ENCODE measurements at regions not wholly inside any gene's neighbourhood (a gene's known extent, or its start where the extent isn't known, plus 50 kb on each side); places are given as distances from the start of the nearest gene placed in this dataset.
"Not testable (repeated sequence)": the region's sequence is repeated elsewhere in the genome, so short reads cannot be mapped to it uniquely, and the experiment has no call there.

- no peak for DNase-seq
- intact Hi-C loops (cut with DNase I): no loop called here
Measured at GRCh38 chr20:33908336-33908735, 85.4 kb upstream of the RALY start.

DNA sequence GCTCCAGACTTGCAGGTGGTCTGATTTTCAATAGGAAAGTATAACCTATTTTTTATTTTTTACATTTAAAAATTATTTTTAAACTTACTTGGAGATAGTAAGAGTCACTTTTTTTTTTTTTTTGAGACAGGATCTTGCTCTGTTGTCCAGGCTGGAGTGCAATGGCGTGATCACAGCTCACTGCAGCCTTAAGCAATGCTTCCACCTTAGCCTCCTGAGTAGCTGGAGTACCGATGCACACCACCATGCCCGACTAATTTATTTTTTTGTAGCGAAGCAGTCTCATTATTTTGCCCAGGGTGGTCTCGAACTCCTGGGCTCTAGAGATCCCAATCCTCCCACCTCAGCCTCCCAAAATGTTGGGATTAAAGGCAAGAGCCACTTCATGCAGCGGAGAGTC, 84.8 kb upstream of the RALY start:
- intact Hi-C loops (cut with DNase I): no loop called here
- no peak for DNase-seq

- intact Hi-C loops (cut with DNase I): no loop called here
- DNase-seq: no peak
Measured at GRCh38 chr20:33909331-33909921, 84.3 kb upstream of the RALY start.

- DNase-seq: no peak
- intact Hi-C loops (cut with DNase I): no loop called here
Measured at GRCh38 chr20:33910056-33910455, 83.7 kb upstream of the RALY start.

DNA sequence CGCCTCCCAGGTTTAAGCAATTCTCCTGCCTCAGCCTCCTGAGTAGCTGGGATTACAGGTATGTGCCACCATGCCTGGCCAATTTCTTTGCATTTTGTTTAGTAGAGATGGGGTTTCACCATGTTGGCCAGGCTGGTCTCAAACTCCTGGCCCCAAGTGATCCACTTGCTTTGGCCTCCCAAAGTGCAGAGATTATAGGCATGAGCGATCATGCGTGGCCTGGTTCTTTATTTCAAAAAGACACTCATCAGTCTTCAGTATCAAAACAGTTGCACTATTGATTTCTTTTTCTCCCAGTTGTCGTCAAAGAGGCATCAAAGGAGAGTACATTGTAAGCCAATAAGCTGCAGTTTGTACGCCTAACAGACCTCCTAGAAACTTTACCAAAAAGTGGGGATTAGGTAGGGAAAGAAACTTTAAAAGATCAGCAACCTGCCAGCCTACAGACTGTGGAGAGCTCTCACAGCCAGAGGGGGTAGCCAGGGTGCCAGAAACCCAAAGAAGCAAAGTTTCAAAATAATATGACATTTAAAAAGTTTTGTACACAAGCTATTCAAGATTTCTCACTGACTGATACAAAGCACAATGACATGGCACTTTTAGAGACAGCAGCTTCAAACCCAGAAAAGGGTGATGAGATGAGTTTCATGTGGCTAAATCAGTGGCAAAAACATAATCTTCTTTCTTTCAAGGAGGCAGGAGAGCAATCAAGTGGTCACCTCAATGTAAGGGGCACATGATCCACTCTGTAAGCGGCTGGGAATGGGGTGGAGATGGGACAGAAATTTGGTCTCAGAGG, 83.0 kb upstream of the RALY start:
- no peak for DNase-seq
- intact Hi-C loops (cut with DNase I): no loop called here

GRCh38 chr20:33914919-33915318, 78.8 kb upstream of the RALY start:
- intact Hi-C loops (cut with DNase I): no loop called here
- DNase-seq: no peak

- peak in 1 of 10 donors; percentile 20 for DNase-seq
- intact Hi-C loops (cut with DNase I): no loop called here
Measured at GRCh38 chr20:33915726-33916331, 77.9 kb upstream of the RALY start.

DNA sequence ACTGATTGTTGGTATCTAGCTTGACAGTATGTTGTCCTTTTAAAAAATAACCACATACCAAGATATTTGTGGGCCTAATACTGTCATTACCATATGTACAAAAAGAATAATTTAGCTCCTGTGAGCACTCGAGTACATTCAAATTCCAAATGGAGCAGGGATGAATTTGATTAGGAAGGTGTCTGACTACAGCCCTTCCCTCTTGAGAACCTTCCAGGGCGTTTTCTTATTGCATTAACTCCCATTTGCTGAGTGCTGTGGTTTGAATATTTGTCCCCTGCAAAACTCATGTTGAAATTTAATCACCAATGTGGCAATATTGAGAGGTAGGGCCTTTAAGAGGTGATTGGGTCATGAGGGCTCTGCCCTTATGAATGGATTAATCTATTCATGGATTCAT, 76.9 kb upstream of the RALY start:
- intact Hi-C loops (cut with DNase I): no loop called here
- no peak for DNase-seq

- peak in 1 of 10 donors; percentile 33 for DNase-seq
- intact Hi-C loops (cut with DNase I): no loop called here
Measured at GRCh38 chr20:33917831-33918525, 75.7 kb upstream of the RALY start.

DNA sequence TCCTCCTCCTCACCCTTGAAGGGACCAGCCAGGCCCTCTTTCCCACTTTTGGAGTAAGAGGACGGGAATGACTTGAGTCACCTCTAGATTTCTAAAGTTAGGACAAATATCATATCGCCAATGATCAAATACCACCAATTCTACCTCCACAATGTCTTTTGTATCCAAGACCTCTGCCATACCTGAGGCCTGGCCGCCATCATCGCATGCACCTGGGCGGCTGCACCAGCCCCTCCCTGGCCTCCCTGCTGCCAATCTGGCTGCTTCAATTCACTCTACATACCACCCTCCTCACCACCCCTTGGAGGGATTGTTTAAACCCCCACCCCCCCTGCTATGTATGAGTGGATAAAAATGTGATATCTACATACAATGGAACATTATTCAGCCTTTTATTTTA, 75.0 kb upstream of the RALY start:
- intact Hi-C loops (cut with DNase I): no loop called here
- peak in 1 of 10 donors; percentile 35 for DNase-seq

GRCh38 chr20:33919653-33920052, 74.1 kb upstream of the RALY start:
- intact Hi-C loops (cut with DNase I): no loop called here
- peak in 1 of 10 donors; percentile 7 for DNase-seq

DNA sequence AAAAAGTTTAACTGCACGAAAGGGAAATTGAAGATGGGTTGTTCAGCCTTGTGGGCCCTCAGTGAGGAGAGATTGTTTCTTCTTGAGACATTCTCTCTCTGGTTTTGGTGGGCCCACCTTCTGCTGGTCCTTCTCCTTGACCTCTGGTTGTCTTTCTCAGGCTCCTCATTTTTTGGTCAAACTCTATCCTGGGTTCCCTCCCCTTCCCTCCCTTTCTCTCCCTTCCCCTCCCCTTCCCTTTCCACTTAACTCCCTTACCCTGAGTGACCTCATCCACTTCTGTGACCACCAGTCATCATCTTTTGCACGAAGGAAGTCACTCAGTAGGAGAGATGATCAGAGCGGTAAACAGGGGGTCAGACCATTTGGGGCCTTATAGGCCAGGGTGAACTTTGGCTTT, 71.5 kb upstream of the RALY start:
- intact Hi-C loops (cut with DNase I): no loop called here
- DNase-seq: no peak

- intact Hi-C loops (cut with DNase I): no loop called here
Measured at GRCh38 chr20:33923740-33924139, 70.0 kb upstream of the RALY start.

GRCh38 chr20:33925867-33926266, 67.8 kb upstream of the RALY start:
- intact Hi-C loops (cut with DNase I): no loop called here
- DNase-seq: no peak

More at GRCh38 chr20:33923740-33924139, 70.0 kb upstream of the RALY start:
- DNase-seq: no peak

GRCh38 chr20:33926425-33926824, 67.3 kb upstream of the RALY start:
- intact Hi-C loops (cut with DNase I): no loop called here
- no peak for DNase-seq

GRCh38 chr20:33927724-33928123, 66.0 kb upstream of the RALY start:
- intact Hi-C loops (cut with DNase I): no loop called here
- no peak for DNase-seq

DNA sequence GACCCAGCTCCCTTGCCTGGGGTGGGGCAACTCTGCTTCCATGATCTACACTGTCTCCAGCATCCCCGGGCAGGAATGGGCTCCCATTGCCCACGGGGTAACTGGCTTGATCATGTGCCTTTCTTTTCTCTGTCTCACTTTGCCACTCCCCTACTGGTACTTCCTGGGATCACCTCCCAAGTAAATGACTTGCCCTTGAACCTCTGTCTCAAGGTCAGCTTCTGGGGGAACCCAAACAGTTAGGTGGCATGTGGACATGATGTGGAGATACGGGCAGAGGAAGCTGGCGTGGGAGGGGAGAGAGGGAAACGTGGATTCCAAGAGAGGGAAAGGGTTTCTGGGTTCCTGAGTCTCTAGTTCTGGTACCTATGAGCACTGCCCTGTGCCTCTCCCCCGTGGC, 63.8 kb upstream of the RALY start:
- intact Hi-C loops (cut with DNase I): loop anchor here (5.0 kb wide), 1 partner anchor 197 kb away; no protein-coding TSS in a partner anchor
- DNase-seq: no peak

- DNase-seq: peak; percentile 47 to 94 (median 72)
- intact Hi-C loops (cut with DNase I): loop anchor here (1.0 to 5.0 kb wide), 2 partner anchors 137 to 194 kb away; no protein-coding TSS in a partner anchor
Measured at GRCh38 chr20:33933469-33933909, 60.2 kb upstream of the RALY start.

DNA sequence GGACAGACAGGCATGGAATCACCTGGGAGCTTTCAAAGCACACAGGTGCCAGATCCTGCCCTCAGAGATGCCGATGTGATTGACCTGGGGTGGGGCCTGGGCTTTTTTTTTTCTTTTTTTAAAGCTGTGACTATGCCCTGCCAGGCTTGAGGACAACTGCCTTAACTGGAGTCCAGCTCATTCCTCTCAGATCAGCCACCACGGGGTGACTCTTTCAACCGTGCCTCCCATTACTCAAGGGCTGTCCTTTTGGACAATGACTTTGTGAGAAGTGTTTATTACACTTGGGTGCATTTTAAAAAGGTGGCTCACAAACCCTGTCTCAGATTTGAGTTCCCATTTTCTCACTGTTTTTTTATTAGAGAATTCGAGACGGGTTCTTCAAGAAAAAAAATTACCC, 57.1 kb upstream of the RALY start:
- DNase-seq: no peak
- intact Hi-C loops (cut with DNase I): no loop called here

GRCh38 chr20:33939031-33939430, 54.7 kb upstream of the RALY start:
- DNase-seq; intact Hi-C loops (cut with DNase I): not testable (repeated sequence)

DNA sequence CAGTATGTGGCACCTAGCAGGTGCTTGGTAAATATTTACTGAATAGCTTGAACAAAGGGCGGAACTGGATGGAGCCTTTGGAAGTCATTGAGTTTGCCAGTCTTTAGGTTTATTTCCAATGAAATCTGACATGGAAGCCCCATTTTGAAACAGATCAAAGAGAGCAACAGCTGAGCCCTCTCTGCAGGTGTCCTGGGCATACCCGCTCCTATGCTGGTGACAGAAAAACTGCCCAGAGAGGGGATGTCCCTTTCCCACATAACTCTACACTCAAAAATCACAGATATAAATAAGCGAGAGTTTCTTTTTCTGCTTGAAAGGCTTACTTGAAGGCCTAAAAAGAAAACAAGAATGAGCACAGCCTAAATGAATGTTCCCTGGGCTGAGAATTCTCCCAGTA, 53.0 kb upstream of the RALY start:
- intact Hi-C loops (cut with DNase I): no loop called here
- no peak for DNase-seq

All from posterior cingulate gyrus (tissue), 11 donors.